HG02588 (cell line): ENCODE measurements at regions not wholly inside any gene's neighbourhood (a gene's known extent, or its start where the extent isn't known, plus 50 kb on each side); places are given as distances from the start of the nearest gene placed in this dataset.
"Not testable (repeated sequence)": the region's sequence is repeated elsewhere in the genome, so short reads cannot be mapped to it uniquely, and the experiment has no call there.

ENCODE experiments used
- ATAC-seq: cut with Tn5 transposase; IDR thresholded peaks from one replicate; pipeline ENCODE4 v1.9.1; 2021; ENCODE audit warnings: mild to moderate bottlenecking, moderate library complexity; ENCODE audit not compliant: unreplicated experiment

DNA sequence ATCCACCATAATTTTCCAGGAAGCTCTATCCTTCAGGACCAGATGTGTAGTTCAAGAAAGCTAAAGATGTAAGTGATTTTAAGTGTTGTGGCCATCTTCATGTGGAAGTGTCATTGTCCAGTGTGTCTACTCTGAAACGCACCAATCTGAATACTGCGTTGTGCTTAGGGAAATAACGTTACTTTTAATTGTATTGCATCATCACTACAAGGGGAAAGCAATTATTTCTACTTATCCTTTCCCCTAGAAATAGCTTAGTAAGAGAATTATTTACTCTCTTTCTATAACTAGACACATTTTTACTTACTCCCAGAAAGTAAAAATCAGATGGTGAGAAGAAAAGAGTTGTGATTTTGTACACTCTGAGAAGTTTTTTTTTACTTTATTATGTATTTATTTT is 102.4 kb upstream of the DLGAP1 start:
- ATAC-seq, result no peak

- ATAC-seq, result no peak
Measured at GRCh38 chr18:4551001-4551360, 95.9 kb upstream of the DLGAP1 start.

GRCh38 chr18:4549164-4549872 is 94.2 kb upstream of the DLGAP1 start:
- ATAC-seq, result no peak

DNA sequence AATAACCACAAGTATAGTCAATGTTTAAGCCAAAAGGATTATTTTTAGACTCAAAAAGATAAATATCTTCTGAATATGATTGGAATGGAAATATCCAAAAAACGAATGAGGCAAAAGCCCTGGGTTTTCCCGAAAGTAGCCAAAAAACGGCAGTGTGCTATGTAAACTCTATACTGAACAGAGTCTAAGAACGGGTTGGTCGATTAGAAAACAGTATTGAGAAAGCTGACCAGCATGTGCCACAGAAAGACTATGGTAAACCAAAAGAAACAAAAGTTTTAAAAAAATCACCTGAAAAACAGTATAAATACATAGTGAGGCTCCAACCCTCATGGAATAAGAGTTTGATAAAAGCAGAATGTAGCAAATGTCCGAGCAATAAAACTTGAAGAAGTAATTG is 92.0 kb upstream of the DLGAP1 start:
- no peak for ATAC-seq

DNA sequence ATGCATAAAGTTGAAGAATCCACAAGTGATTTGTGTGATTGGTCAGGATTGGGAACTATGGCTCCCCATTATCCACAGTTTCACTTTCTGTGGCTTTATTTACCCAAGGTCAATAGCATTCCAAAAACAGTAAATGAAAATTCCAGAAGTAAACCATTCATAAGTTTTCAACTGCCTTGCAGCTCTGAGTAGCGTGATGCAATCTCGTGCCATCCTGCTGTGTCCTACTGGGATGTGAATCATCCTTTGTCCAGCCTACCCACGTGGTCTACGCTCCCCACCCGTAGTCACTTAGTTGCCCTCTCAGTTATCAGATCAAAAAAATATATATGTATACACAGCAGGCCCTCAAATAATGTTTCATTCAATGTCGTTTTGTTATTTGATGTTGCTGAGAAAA is 89.0 kb upstream of the DLGAP1 start:
- ATAC-seq, result no peak

GRCh38 chr18:4543711-4544110 is 88.6 kb upstream of the DLGAP1 start:
- no peak for ATAC-seq

DNA sequence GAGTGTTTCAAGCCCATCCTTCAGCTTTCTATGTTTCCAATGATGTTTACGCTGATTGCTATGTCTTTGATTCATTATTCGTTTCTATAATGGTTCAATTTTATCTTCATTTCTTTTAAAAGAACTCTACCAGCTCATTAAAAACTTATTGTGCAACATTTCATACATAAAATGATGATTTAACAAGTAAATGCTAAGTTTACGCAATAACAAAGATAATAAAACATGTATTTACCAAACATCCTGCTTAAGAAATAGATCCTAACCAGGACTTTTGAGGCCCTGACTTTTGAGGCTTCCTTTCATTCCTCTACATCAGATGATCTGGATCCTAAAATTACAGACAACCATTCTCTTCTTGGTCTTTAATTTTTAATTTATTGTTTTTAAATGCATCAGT is 86.5 kb upstream of the DLGAP1 start:
- ATAC-seq, result no peak

DNA sequence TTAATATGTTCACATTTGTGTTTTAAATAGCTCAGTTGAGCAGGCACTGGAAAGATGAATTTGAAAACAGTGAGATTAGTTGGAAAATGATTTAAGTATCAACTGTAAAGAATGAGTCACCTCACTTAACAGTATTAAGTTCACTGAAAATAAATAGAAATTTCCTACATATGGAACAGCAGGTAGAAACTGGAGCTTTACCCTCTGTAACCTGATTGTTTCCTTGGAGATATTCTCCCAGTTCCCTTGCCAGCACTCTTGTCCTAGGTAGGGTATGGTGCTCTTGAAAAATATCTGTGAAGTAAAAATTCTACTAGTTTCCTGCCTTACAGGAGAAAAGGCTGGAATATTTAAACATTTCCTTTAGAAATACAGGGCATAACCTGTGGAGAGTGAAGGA is 81.3 kb upstream of the DLGAP1 start:
- no peak for ATAC-seq

- no peak for ATAC-seq
Measured at GRCh38 chr18:4528405-4528804, 73.3 kb upstream of the DLGAP1 start.

GRCh38 chr18:4527826-4528225 is 72.7 kb upstream of the DLGAP1 start:
- ATAC-seq, result not testable (repeated sequence)

DNA sequence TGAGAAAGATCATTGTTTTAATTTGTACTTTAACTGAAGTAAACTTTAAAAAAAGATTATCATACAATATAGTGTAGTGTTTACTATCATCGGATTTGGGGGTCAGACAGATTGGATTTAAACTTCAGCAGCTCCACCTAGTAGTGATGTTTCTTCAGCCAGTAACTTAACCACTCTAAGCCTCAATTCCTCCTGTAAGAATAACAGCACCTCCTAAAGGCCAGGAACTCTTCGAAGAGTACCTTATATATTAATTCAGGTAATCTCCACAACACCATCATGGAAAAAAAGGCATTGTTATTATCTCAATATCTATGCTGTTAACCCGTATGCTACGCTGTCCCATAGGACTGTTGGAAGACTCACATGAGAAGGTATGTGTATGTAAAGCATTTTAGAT is 69.0 kb upstream of the DLGAP1 start:
- no peak for ATAC-seq

- no peak for ATAC-seq
Measured at GRCh38 chr18:4511166-4511565, 56.1 kb upstream of the DLGAP1 start.

DNA sequence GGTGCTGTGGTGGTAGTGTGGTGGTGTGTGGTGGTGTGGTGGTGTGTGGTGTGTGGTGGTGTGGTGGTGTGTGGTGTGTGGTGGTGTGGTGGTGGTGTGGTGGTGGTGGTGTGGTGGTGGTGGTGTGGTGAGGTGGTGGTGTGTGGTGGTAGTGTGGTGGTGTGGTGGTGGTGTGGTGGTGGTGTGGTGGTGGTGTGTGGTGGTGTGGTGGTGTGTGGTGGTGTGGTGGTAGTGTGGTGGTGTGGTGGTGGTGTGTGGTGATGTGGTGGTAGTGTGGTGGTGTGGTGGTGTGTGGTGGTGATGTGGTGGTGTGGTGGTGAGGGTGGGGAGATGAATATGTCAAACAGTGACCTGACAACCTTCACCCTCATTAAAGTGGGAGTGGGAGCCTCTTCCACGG is 55.6 kb upstream of the DLGAP1 start:
- ATAC-seq, result no peak

DNA sequence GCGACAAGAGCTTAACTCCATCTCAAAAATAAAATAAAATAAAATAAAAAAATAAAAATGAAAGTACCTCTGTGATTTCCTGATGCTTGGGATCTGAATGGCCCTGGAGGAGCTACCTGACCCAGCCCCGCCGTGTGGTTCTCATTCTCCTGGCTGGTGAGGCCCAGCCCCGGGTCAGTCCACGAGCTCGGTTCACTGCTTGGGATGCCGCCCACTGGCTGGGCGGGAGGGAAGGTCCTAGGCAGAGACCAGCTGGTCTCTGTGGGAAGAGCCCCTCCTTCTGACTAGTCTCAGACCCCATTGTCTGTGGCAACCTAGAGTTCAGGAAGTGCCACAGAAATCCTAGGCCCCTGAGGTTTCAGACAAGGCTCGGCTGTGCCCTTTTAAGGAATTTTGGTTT is 55.1 kb upstream of the DLGAP1 start:
- no peak for ATAC-seq
